ENCODE measurements at regions not wholly inside any gene's neighbourhood (a gene's known extent, or its start where the extent isn't known, plus 50 kb on each side); places are given as distances from the start of the nearest gene placed in this dataset.
"Not testable (repeated sequence)": the region's sequence is repeated elsewhere in the genome, so short reads cannot be mapped to it uniquely, and the experiment has no call there.

- H3K4me1 Mint-ChIP-seq = no peaks in the 10 kb centered on the region
- H3K27ac Mint-ChIP-seq = no peak overlapping the region
- H3K4me3 Mint-ChIP-seq = no peak overlapping the region
- ATAC-seq = no peak
- no peaks in the 10 kb centered on the region for H3K36me3 Mint-ChIP-seq
- H3K27me3 Mint-ChIP-seq = no peaks in the 10 kb centered on the region
- no peaks in the 10 kb centered on the region for H3K9me3 Mint-ChIP-seq
Measured at GRCh38 chr6:156587751-156588301, 189.4 kb upstream of the ARID1B start.

GRCh38 chr6:156587071-156587470 is 190.1 kb upstream of the ARID1B start:
- Mint-ChIP-seq H3K27ac (no peak overlapping the region), H3K4me3 (no peak overlapping the region), H3K4me1 (peaks cover 4% of the 10 kb centered on the region), H3K36me3 (no peaks in the 10 kb centered on the region), H3K27me3 (no peaks in the 10 kb centered on the region), H3K9me3 (no peaks in the 10 kb centered on the region)
- ATAC-seq = no peak

GRCh38 chr6:156585859-156586258 is 191.3 kb upstream of the ARID1B start:
- H3K9me3 Mint-ChIP-seq = no peaks in the 10 kb centered on the region
- H3K27ac Mint-ChIP-seq = no peak overlapping the region
- ATAC-seq = no peak
- no peaks in the 10 kb centered on the region for H3K27me3 Mint-ChIP-seq
- H3K4me1 Mint-ChIP-seq = peaks cover 4% of the 10 kb centered on the region
- no peaks in the 10 kb centered on the region for H3K36me3 Mint-ChIP-seq
- no peak overlapping the region for H3K4me3 Mint-ChIP-seq

GRCh38 chr6:156584121-156584520 is 193.1 kb upstream of the ARID1B start:
- not testable (repeated sequence) for ATAC-seq, H3K9me3 Mint-ChIP-seq, H3K27me3 Mint-ChIP-seq, H3K4me1 Mint-ChIP-seq, H3K36me3 Mint-ChIP-seq, H3K4me3 Mint-ChIP-seq, H3K27ac Mint-ChIP-seq

- no peak for ATAC-seq
- Mint-ChIP-seq H3K9me3 (peaks cover 8% of the 10 kb centered on the region), H3K4me1 (peaks cover 4% of the 10 kb centered on the region), H3K27me3 (no peaks in the 10 kb centered on the region), H3K27ac (no peak overlapping the region), H3K36me3 (no peaks in the 10 kb centered on the region), H3K4me3 (no peak overlapping the region)
Measured at GRCh38 chr6:156583083-156583482, 194.1 kb upstream of the ARID1B start.

- H3K4me1 Mint-ChIP-seq = peaks cover 4% of the 10 kb centered on the region
- no peak for ATAC-seq
- H3K36me3 Mint-ChIP-seq = no peaks in the 10 kb centered on the region
- no peak overlapping the region for H3K27ac Mint-ChIP-seq
- no peak overlapping the region for H3K4me3 Mint-ChIP-seq
- H3K27me3 Mint-ChIP-seq = no peaks in the 10 kb centered on the region
- H3K9me3 Mint-ChIP-seq = peaks cover 8% of the 10 kb centered on the region
Measured at GRCh38 chr6:156582509-156582992, 194.6 kb upstream of the ARID1B start.

GRCh38 chr6:156579564-156579963 is 197.6 kb upstream of the ARID1B start:
- no peak for ATAC-seq
- H3K4me3 Mint-ChIP-seq = no peak overlapping the region
- H3K4me1 Mint-ChIP-seq = peaks cover 4% of the 10 kb centered on the region
- H3K27ac Mint-ChIP-seq = no peak overlapping the region
- peaks cover 9% of the 10 kb centered on the region for H3K27me3 Mint-ChIP-seq
- H3K36me3 Mint-ChIP-seq = peaks cover 16% of the 10 kb centered on the region
- peaks cover 28% of the 10 kb centered on the region for H3K9me3 Mint-ChIP-seq

- peaks cover 16% of the 10 kb centered on the region for H3K36me3 Mint-ChIP-seq
- ATAC-seq = no peak
- peaks cover 28% of the 10 kb centered on the region for H3K9me3 Mint-ChIP-seq
- no peak overlapping the region for H3K4me3 Mint-ChIP-seq
- peaks cover 4% of the 10 kb centered on the region for H3K4me1 Mint-ChIP-seq
- H3K27ac Mint-ChIP-seq = no peak overlapping the region
- peaks cover 16% of the 10 kb centered on the region for H3K27me3 Mint-ChIP-seq
Measured at GRCh38 chr6:156577749-156578148, 199.4 kb upstream of the ARID1B start.

GRCh38 chr6:156575361-156575760 is 201.8 kb upstream of the ARID1B start:
- peaks cover 16% of the 10 kb centered on the region for H3K36me3 Mint-ChIP-seq
- no peaks in the 10 kb centered on the region for H3K4me1 Mint-ChIP-seq
- peaks cover 28% of the 10 kb centered on the region for H3K9me3 Mint-ChIP-seq
- H3K27ac Mint-ChIP-seq = no peak overlapping the region
- ATAC-seq = no peak
- H3K4me3 Mint-ChIP-seq = no peak overlapping the region
- peaks cover 22% of the 10 kb centered on the region for H3K27me3 Mint-ChIP-seq

GRCh38 chr6:156564807-156565149 is 212.4 kb upstream of the ARID1B start:
- H3K4me1 Mint-ChIP-seq = peaks cover 19% of the 10 kb centered on the region
- H3K36me3 Mint-ChIP-seq = peaks cover 11% of the 10 kb centered on the region
- peaks cover 12% of the 10 kb centered on the region for H3K9me3 Mint-ChIP-seq
- no peak overlapping the region for H3K4me3 Mint-ChIP-seq
- ATAC-seq = no peak
- peaks cover 31% of the 10 kb centered on the region for H3K27me3 Mint-ChIP-seq
- H3K27ac Mint-ChIP-seq = peak overlapping the region; percentile 52

- Mint-ChIP-seq H3K36me3 (peaks cover 11% of the 10 kb centered on the region), H3K9me3 (peaks cover 10% of the 10 kb centered on the region), H3K4me3 (no peak overlapping the region), H3K4me1 (peaks cover 19% of the 10 kb centered on the region), H3K27me3 (peaks cover 27% of the 10 kb centered on the region), H3K27ac (peak overlapping the region; percentile 52)
- peak; percentile 96 for ATAC-seq
Measured at GRCh38 chr6:156564127-156564806, 212.9 kb upstream of the ARID1B start.

GRCh38 chr6:156563714-156564113 is 213.5 kb upstream of the ARID1B start:
- peaks cover 19% of the 10 kb centered on the region for H3K4me1 Mint-ChIP-seq
- peaks cover 21% of the 10 kb centered on the region for H3K27me3 Mint-ChIP-seq
- peaks cover 9% of the 10 kb centered on the region for H3K36me3 Mint-ChIP-seq
- no peak for ATAC-seq
- H3K27ac Mint-ChIP-seq = peak overlapping the region; percentile 52
- peaks cover 7% of the 10 kb centered on the region for H3K9me3 Mint-ChIP-seq
- H3K4me3 Mint-ChIP-seq = no peak overlapping the region

- Mint-ChIP-seq H3K4me1 (peaks cover 19% of the 10 kb centered on the region), H3K36me3 (peaks cover 5% of the 10 kb centered on the region), H3K27me3 (peaks cover 15% of the 10 kb centered on the region), H3K4me3 (no peak overlapping the region), H3K9me3 (peaks cover 6% of the 10 kb centered on the region), H3K27ac (no peak overlapping the region)
- no peak for ATAC-seq
Measured at GRCh38 chr6:156562636-156563035, 214.5 kb upstream of the ARID1B start.

- H3K27me3 Mint-ChIP-seq = peaks cover 15% of the 10 kb centered on the region
- no peak for ATAC-seq
Measured at GRCh38 chr6:156562019-156562418, 215.2 kb upstream of the ARID1B start.

GRCh38 chr6:156560476-156560875 is 216.7 kb upstream of the ARID1B start:
- peaks cover 27% of the 10 kb centered on the region for H3K27me3 Mint-ChIP-seq
- no peak for ATAC-seq
- peaks cover 5% of the 10 kb centered on the region for H3K36me3 Mint-ChIP-seq
- H3K27ac Mint-ChIP-seq = no peak overlapping the region
- H3K4me3 Mint-ChIP-seq = no peak overlapping the region
- peaks cover 27% of the 10 kb centered on the region for H3K4me1 Mint-ChIP-seq
- peaks cover 6% of the 10 kb centered on the region for H3K9me3 Mint-ChIP-seq

More at GRCh38 chr6:156562019-156562418, 215.2 kb upstream of the ARID1B start:
- peaks cover 6% of the 10 kb centered on the region for H3K9me3 Mint-ChIP-seq
- peaks cover 5% of the 10 kb centered on the region for H3K36me3 Mint-ChIP-seq
- no peak overlapping the region for H3K27ac Mint-ChIP-seq
- no peak overlapping the region for H3K4me3 Mint-ChIP-seq
- peaks cover 23% of the 10 kb centered on the region for H3K4me1 Mint-ChIP-seq

- Mint-ChIP-seq H3K27ac (no peak overlapping the region), H3K9me3 (peaks cover 6% of the 10 kb centered on the region), H3K27me3 (peaks cover 28% of the 10 kb centered on the region), H3K36me3 (peaks cover 5% of the 10 kb centered on the region), H3K4me3 (no peak overlapping the region), H3K4me1 (peaks cover 16% of the 10 kb centered on the region)
- ATAC-seq = no peak
Measured at GRCh38 chr6:156559162-156559690, 218.0 kb upstream of the ARID1B start.
